ENCODE measurements at regions not wholly inside any gene's neighbourhood (a gene's known extent, or its start where the extent isn't known, plus 50 kb on each side); places are given as distances from the start of the nearest gene placed in this dataset.
"Not testable (repeated sequence)": the region's sequence is repeated elsewhere in the genome, so short reads cannot be mapped to it uniquely, and the experiment has no call there.

DNA sequence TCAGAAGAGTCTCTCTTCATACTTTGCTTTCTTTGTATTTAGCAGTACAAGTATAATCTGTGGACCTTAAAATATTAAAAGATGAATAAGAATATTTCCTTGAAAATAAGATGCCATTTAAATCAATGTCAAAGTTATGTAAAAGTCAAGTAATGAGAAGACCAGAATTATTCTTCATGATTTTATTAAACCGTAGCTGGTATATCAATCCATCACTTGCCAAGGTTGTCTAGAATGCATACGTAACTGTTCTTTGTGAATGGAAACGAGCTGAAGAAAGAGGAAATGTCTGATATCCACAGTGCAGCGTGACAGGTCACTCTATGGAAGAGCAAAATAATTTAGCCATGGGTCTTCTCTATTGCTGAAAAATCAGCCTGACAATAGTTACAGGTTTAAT is 488.7 kb upstream of the CCNG1 start:
- Histone ChIP-seq H3K27me3 (ENCODE audit: insufficient read depth, low read depth) (no peaks in the 10 kb centered on the region), H3K36me3 (ENCODE audit: insufficient read depth) (no peaks in the 10 kb centered on the region), H3K79me2 (ENCODE audit: insufficient read depth, low read depth) (no peaks in the 10 kb centered on the region), H2AFZ (ENCODE audit: low read depth) (no peak overlapping the region), H3K9ac (no peak overlapping the region), H3K27ac (no peak overlapping the region), H3K4me2 (no peak overlapping the region), H4K20me1 (ENCODE audit: insufficient read depth) (no peaks in the 10 kb centered on the region), H3K4me3 (IDR thresholded peaks at IDR 0.05; ENCODE audit: insufficient read depth, low read depth, low read length) (no peak overlapping the region), H3K4me1 (ENCODE audit: low read depth, poor library complexity, severe bottlenecking) (no peaks in the 10 kb centered on the region)
- TF ChIP-seq, protein P1, sequence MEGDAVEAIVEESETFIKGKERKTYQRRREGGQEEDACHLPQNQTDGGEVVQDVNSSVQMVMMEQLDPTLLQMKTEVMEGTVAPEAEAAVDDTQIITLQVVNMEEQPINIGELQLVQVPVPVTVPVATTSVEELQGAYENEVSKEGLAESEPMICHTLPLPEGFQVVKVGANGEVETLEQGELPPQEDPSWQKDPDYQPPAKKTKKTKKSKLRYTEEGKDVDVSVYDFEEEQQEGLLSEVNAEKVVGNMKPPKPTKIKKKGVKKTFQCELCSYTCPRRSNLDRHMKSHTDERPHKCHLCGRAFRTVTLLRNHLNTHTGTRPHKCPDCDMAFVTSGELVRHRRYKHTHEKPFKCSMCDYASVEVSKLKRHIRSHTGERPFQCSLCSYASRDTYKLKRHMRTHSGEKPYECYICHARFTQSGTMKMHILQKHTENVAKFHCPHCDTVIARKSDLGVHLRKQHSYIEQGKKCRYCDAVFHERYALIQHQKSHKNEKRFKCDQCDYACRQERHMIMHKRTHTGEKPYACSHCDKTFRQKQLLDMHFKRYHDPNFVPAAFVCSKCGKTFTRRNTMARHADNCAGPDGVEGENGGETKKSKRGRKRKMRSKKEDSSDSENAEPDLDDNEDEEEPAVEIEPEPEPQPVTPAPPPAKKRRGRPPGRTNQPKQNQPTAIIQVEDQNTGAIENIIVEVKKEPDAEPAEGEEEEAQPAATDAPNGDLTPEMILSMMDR (conservative IDR thresholded peaks at IDR 0.05; ENCODE audit: low read depth, low read length) = no peak

DNA sequence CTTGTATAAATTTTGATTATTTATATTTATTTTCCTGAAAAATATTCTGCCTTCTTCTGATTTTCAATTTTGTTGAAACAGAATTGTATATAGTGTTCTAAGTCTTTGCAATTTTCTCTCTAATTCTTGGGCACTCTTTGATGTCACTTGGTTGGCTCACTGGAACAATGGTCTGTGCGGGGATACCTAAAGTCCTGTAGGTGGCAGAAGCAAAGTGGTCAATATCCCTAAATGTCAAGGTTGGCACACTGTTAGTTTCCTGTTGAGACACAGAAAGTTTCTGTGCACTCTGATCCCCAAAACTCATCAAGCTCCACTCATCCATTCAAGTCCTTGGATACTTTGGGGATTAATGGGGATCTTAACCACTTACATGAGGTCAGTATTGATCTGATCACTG is 480.8 kb upstream of the CCNG1 start:
- Histone ChIP-seq H3K4me3 (IDR thresholded peaks at IDR 0.05; ENCODE audit: insufficient read depth, low read depth, low read length) (no peak overlapping the region), H4K20me1 (ENCODE audit: insufficient read depth) (no peaks in the 10 kb centered on the region), H3K79me2 (ENCODE audit: insufficient read depth, low read depth) (no peaks in the 10 kb centered on the region), H3K27me3 (ENCODE audit: insufficient read depth, low read depth) (no peaks in the 10 kb centered on the region), H3K27ac (no peak overlapping the region), H2AFZ (ENCODE audit: low read depth) (no peak overlapping the region), H3K36me3 (ENCODE audit: insufficient read depth) (no peaks in the 10 kb centered on the region), H3K9ac (no peak overlapping the region), H3K4me2 (no peak overlapping the region), H3K4me1 (ENCODE audit: low read depth, poor library complexity, severe bottlenecking) (no peaks in the 10 kb centered on the region)
- TF ChIP-seq, protein P1 (conservative IDR thresholded peaks at IDR 0.05; ENCODE audit: low read depth, low read length) = no peak

- not testable (repeated sequence) for H3K27ac ChIP-seq; H3K27me3 ChIP-seq (ENCODE audit: insufficient read depth, low read depth); H2AFZ ChIP-seq (ENCODE audit: low read depth); H4K20me1 ChIP-seq (ENCODE audit: insufficient read depth); H3K79me2 ChIP-seq (ENCODE audit: insufficient read depth, low read depth); H3K4me2 ChIP-seq; H3K4me1 ChIP-seq (ENCODE audit: low read depth, poor library complexity, severe bottlenecking); H3K36me3 ChIP-seq (ENCODE audit: insufficient read depth); H3K9ac ChIP-seq; H3K4me3 ChIP-seq (IDR thresholded peaks at IDR 0.05; ENCODE audit: insufficient read depth, low read depth, low read length)
Observed at GRCh38 chr5:162964144-162964543, 473.3 kb upstream of the CCNG1 start.

GRCh38 chr5:162990063-162990462 is 447.3 kb upstream of the CCNG1 start:
- TF ChIP-seq, protein P1 (conservative IDR thresholded peaks at IDR 0.05; ENCODE audit: low read depth, low read length) = no peak
- peaks cover 40% of the 10 kb centered on the region for H3K4me1 ChIP-seq (ENCODE audit: low read depth, poor library complexity, severe bottlenecking)
- no peaks in the 10 kb centered on the region for H3K36me3 ChIP-seq (ENCODE audit: insufficient read depth)
- no peaks in the 10 kb centered on the region for H4K20me1 ChIP-seq (ENCODE audit: insufficient read depth)
- H3K4me2 ChIP-seq = peak overlapping the region; percentile 48; the same call in 1 of the 2 replicates
- H3K27ac ChIP-seq = no peak overlapping the region
- H3K79me2 ChIP-seq (ENCODE audit: insufficient read depth, low read depth) = no peaks in the 10 kb centered on the region
- H3K9ac ChIP-seq = no peak overlapping the region
- H2AFZ ChIP-seq (ENCODE audit: low read depth) = no peak overlapping the region
- H3K27me3 ChIP-seq (ENCODE audit: insufficient read depth, low read depth) = no peaks in the 10 kb centered on the region
- no peak overlapping the region for H3K4me3 ChIP-seq (IDR thresholded peaks at IDR 0.05; ENCODE audit: insufficient read depth, low read depth, low read length)

DNA sequence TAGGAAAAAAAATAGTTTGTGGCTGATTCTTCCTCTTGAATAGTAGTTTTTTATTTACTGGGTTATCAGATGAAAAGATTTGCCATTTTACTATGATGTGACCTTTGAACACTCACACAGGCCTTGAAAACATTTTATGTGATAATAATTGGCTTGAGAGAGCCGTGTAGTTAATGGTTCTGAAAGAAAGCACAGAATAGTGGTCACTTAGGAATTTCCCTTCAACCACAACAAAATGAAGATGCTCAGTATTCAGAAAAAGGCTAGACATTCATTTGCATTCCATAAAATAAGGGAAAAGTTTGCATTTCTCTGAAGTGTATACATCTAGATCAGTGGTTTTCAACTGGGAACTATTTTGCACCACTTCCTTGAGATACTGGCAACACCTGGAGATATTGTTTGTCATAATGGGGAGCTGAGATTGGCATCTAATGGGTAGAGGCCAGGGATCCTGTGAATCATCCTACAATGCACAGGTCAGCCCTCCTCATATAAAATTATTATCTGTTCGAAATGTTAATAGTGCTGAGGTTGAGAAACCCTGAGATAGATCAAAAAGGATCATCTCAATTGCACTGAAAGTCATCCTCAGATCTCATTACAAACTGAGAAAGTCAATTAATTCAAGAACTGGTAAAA is 446.4 kb upstream of the CCNG1 start:
- H3K4me1 ChIP-seq (ENCODE audit: low read depth, poor library complexity, severe bottlenecking) = peaks cover 49% of the 10 kb centered on the region
- peak overlapping the region; percentile 9; the same call in 1 of the 2 replicates for H3K27ac ChIP-seq
- H4K20me1 ChIP-seq (ENCODE audit: insufficient read depth) = no peaks in the 10 kb centered on the region
- H3K4me2 ChIP-seq = peak overlapping the region; percentile 48
- no peaks in the 10 kb centered on the region for H3K27me3 ChIP-seq (ENCODE audit: insufficient read depth, low read depth)
- H2AFZ ChIP-seq (ENCODE audit: low read depth) = no peak overlapping the region
- no peaks in the 10 kb centered on the region for H3K79me2 ChIP-seq (ENCODE audit: insufficient read depth, low read depth)
- TF ChIP-seq, protein P1 (conservative IDR thresholded peaks at IDR 0.05; ENCODE audit: low read depth, low read length) = no peak
- no peaks in the 10 kb centered on the region for H3K36me3 ChIP-seq (ENCODE audit: insufficient read depth)
- H3K4me3 ChIP-seq (IDR thresholded peaks at IDR 0.05; ENCODE audit: insufficient read depth, low read depth, low read length) = no peak overlapping the region
- H3K9ac ChIP-seq = no peak overlapping the region
